ENCODE measurements at regions not wholly inside any gene's neighbourhood (a gene's known extent, or its start where the extent isn't known, plus 50 kb on each side); places are given as distances from the start of the nearest gene placed in this dataset.

GRCh38 chr6:15712797-15713196 is 50.0 kb upstream of the DTNBP1 start:
- Histone ChIP-seq H3K27me3 (replicated peaks in 1 of 2; ENCODE audit: control insufficient read depth in 2 of 2, insufficient read depth in 2 of 2, low read length in 1 of 2) (no peaks in the 10 kb centered on the region), H3K36me3 (ENCODE audit: control insufficient read depth in 2 of 2, insufficient read depth in 2 of 2, low read length in 1 of 2) (no peaks in the 10 kb centered on the region), H3K4me2 (ENCODE audit: control insufficient read depth, insufficient read depth) (no peak overlapping the region), H3K4me3 (no peak overlapping the region), H3K9ac (ENCODE audit: control insufficient read depth, insufficient read depth, low read length) (no peak overlapping the region), H2AFZ (ENCODE audit: control insufficient read depth, low read depth, low read length) (no peak overlapping the region), H3K4me1 (ENCODE audit: control insufficient read depth, insufficient read depth, low read length) (no peaks in the 10 kb centered on the region), H3K9me3 (replicated peaks; ENCODE audit: control insufficient read depth, insufficient read depth, low read length) (no peaks in the 10 kb centered on the region), H4K20me1 (ENCODE audit: control insufficient read depth, insufficient read depth) (no peaks in the 10 kb centered on the region), H3K79me2 (ENCODE audit: control insufficient read depth, insufficient read depth, low read length) (no peaks in the 10 kb centered on the region), H3K27ac (ENCODE audit: control insufficient read depth, insufficient read depth) (no peak overlapping the region)
- no TSS peak for BruUV-seq (replicated peaks)
- POLR2A ChIA-PET = no interaction called here
- in situ Hi-C loops (cut with MboI) = no loop called here
- ATAC-seq = no peak
- intact Hi-C loops (cut with micrococcal nuclease; ENCODE audit: unreplicated experiment) = no loop called here
- no peak for FAIRE-seq
- DNase-seq (ENCODE audit: low read depth, low spot score) = no peak
- RAD21 ChIA-PET (ENCODE audit: unreplicated experiment) = interaction anchor here (1.1 to 1.8 kb wide), 2 partner anchors 23 to 56 kb away, joined by 3 to 6 read pairs; no protein-coding TSS in a partner anchor
- SMC1A ChIA-PET (ENCODE audit: uncharacterized antibody, unreplicated experiment) = interaction anchor here (0.9 to 1.4 kb wide), 4 partner anchors 11 to 57 kb away, joined by 3 to 5 read pairs (median 3); no protein-coding TSS in a partner anchor
- TF ChIP-seq GABPA (IDR thresholded peaks at IDR 0.05; ENCODE audit: low read depth) (no peak), STAT1 (conservative IDR thresholded peaks at IDR 0.05) (no peak), GATAD2B (conservative IDR thresholded peaks at IDR 0.05; ENCODE audit: low read depth) (no peak), BCL11A (IDR thresholded peaks at IDR 0.05; ENCODE audit: low read depth, low read length) (no peak), EZH2 (IDR thresholded peaks at IDR 0.05; ENCODE audit: borderline replicate concordance, control insufficient read depth, low read depth, low read length) (no peak), TCF7 (IDR thresholded peaks at IDR 0.05; ENCODE audit: borderline replicate concordance) (no peak), MEF2A (IDR thresholded peaks at IDR 0.05; ENCODE audit: insufficient read depth, low read depth, low read length) (no peak), ETV6 (conservative IDR thresholded peaks at IDR 0.05 in 1 of 2, IDR thresholded peaks at IDR 0.05 in 1 of 2; ENCODE audit: borderline replicate concordance in 1 of 2, low read depth in 1 of 2) (no peak), KLF5 (IDR thresholded peaks at IDR 0.05; ENCODE audit: partially characterized antibody) (no peak), TCF12 (IDR thresholded peaks at IDR 0.05; ENCODE audit: low read depth, low read length) (no peak), SUPT20H (IDR thresholded peaks at IDR 0.05; ENCODE audit: borderline replicate concordance, control insufficient read depth, low read depth, low read length) (no peak), SP1 (IDR thresholded peaks at IDR 0.05; ENCODE audit: low read depth, low read length) (no peak), IKZF2 (IDR thresholded peaks at IDR 0.05) (no peak), SKIL (IDR thresholded peaks at IDR 0.05; ENCODE audit: low read depth, poor library complexity, severe bottlenecking) (no peak), KAT2A (conservative IDR thresholded peaks at IDR 0.05; ENCODE audit: control insufficient read depth, low read depth, low read length) (no peak), KDM1A (IDR thresholded peaks at IDR 0.05; ENCODE audit: borderline replicate concordance) (no peak), ATF2 (IDR thresholded peaks at IDR 0.05; ENCODE audit: low read length) (no peak), NFXL1 (IDR thresholded peaks at IDR 0.05; ENCODE audit: borderline replicate concordance) (no peak), CTCF (IDR thresholded peaks at IDR 0.05 in 2 of 3, conservative IDR thresholded peaks at IDR 0.05 in 1 of 3; ENCODE audit: control insufficient read depth in 2 of 3, extremely low read depth in 1 of 3, insufficient read depth in 1 of 3, low read depth in 3 of 3, low read length in 3 of 3) (no peak), RUNX3 (IDR thresholded peaks at IDR 0.05; ENCODE audit: low read length) (no peak)
- CTCF ChIA-PET = interaction anchor here (1.3 kb wide), 1 partner anchor 16 kb away, joined by 5 read pairs; no protein-coding TSS in a partner anchor
- WGBS (ENCODE audit: insufficient coverage, insufficient replicate concordance, low lambda C conversion rate, missing lambda C conversion rate) = 87% methylated on average over 1 of the region's 1 CpG

All from GM12878 (cell line).